ENCODE measurements at regions not wholly inside any gene's neighbourhood (a gene's known extent, or its start where the extent isn't known, plus 50 kb on each side); places are given as distances from the start of the nearest gene placed in this dataset.

GRCh38 chr12:89936631-89937030 lies 228.0 kb upstream of the ATP2B1 start:
- H3K27me3 Mint-ChIP-seq, result no peaks in the 10 kb centered on the region
- H3K36me3 Mint-ChIP-seq, result peaks cover 3% of the 10 kb centered on the region
- H3K27ac Mint-ChIP-seq, result no peak overlapping the region
- POLR2A ChIA-PET, result interaction anchor here (0.6 kb wide), 1 partner anchor 275 kb away, joined by 3 read pairs; no protein-coding TSS in a partner anchor
- H3K4me1 Mint-ChIP-seq, result peaks cover 8% of the 10 kb centered on the region
- H3K9me3 Mint-ChIP-seq, result peaks cover 3% of the 10 kb centered on the region
- H3K4me3 Mint-ChIP-seq, result no peak overlapping the region
- ATAC-seq (ENCODE audit: low read depth), result no peak
- no peak for DNase-seq

GRCh38 chr12:89935850-89936249 lies 227.2 kb upstream of the ATP2B1 start:
- Mint-ChIP-seq H3K4me3 (no peak overlapping the region), H3K9me3 (peaks cover 2% of the 10 kb centered on the region), H3K27me3 (no peaks in the 10 kb centered on the region), H3K36me3 (peaks cover 3% of the 10 kb centered on the region), H3K27ac (no peak overlapping the region), H3K4me1 (peaks cover 8% of the 10 kb centered on the region)
- POLR2A ChIA-PET, result no interaction called here
- ATAC-seq (ENCODE audit: low read depth), result no peak
- no peak for DNase-seq

- no peaks in the 10 kb centered on the region for H3K27me3 Mint-ChIP-seq
- H3K27ac Mint-ChIP-seq, result no peak overlapping the region
- H3K9me3 Mint-ChIP-seq, result no peaks in the 10 kb centered on the region
- H3K36me3 Mint-ChIP-seq, result peaks cover 4% of the 10 kb centered on the region
- DNase-seq (no peak), ATAC-seq (ENCODE audit: low read depth) (no peak)
- H3K4me3 Mint-ChIP-seq, result no peak overlapping the region
- peaks cover 8% of the 10 kb centered on the region for H3K4me1 Mint-ChIP-seq
- POLR2A ChIA-PET, result no interaction called here
These were observed 225.3 kb upstream of the ATP2B1 start for GRCh38 chr12:89933911-89934310.

GRCh38 chr12:89932954-89933353 lies 224.3 kb upstream of the ATP2B1 start:
- Mint-ChIP-seq H3K4me1 (peaks cover 8% of the 10 kb centered on the region), H3K9me3 (no peaks in the 10 kb centered on the region), H3K36me3 (peaks cover 4% of the 10 kb centered on the region), H3K4me3 (no peak overlapping the region), H3K27ac (no peak overlapping the region), H3K27me3 (no peaks in the 10 kb centered on the region)
- POLR2A ChIA-PET, result no interaction called here
- ATAC-seq (ENCODE audit: low read depth) (peak; percentile 82), DNase-seq (no peak)

- Mint-ChIP-seq H3K4me1 (peaks cover 12% of the 10 kb centered on the region), H3K4me3 (no peak overlapping the region)
- no peak for DNase-seq
These were observed 219.8 kb upstream of the ATP2B1 start for GRCh38 chr12:89928467-89928866.

GRCh38 chr12:89927226-89927698 lies 218.6 kb upstream of the ATP2B1 start:
- Mint-ChIP-seq H3K36me3 (peaks cover 3% of the 10 kb centered on the region), H3K27me3 (no peaks in the 10 kb centered on the region), H3K9me3 (peaks cover 2% of the 10 kb centered on the region), H3K4me1 (peaks cover 8% of the 10 kb centered on the region), H3K4me3 (peak overlapping the region; percentile 11), H3K27ac (peak overlapping the region; percentile 25)
- ATAC-seq (ENCODE audit: low read depth) (no peak), DNase-seq (no peak)
- POLR2A ChIA-PET, result no interaction called here

More at GRCh38 chr12:89928467-89928866, 219.8 kb upstream of the ATP2B1 start:
- Mint-ChIP-seq H3K27me3 (no peaks in the 10 kb centered on the region), H3K9me3 (peaks cover 2% of the 10 kb centered on the region), H3K36me3 (peaks cover 3% of the 10 kb centered on the region), H3K27ac (no peak overlapping the region)
- POLR2A ChIA-PET, result no interaction called here
- no peak for ATAC-seq (ENCODE audit: low read depth)

- Mint-ChIP-seq H3K9me3 (peaks cover 3% of the 10 kb centered on the region), H3K36me3 (peaks cover 1% of the 10 kb centered on the region), H3K4me3 (no peak overlapping the region), H3K27ac (no peak overlapping the region), H3K4me1 (peaks cover 6% of the 10 kb centered on the region), H3K27me3 (no peaks in the 10 kb centered on the region)
- DNase-seq (no peak), ATAC-seq (ENCODE audit: low read depth) (no peak)
- POLR2A ChIA-PET, result no interaction called here
These were observed 215.6 kb upstream of the ATP2B1 start for GRCh38 chr12:89924191-89924590.

- H3K4me3 Mint-ChIP-seq, result no peak overlapping the region
- ATAC-seq (ENCODE audit: low read depth) (no peak), DNase-seq (no peak)
- H3K36me3 Mint-ChIP-seq, result peaks cover 1% of the 10 kb centered on the region
- peaks cover 6% of the 10 kb centered on the region for H3K4me1 Mint-ChIP-seq
- POLR2A ChIA-PET, result no interaction called here
- no peak overlapping the region for H3K27ac Mint-ChIP-seq
- H3K9me3 Mint-ChIP-seq, result peaks cover 3% of the 10 kb centered on the region
- no peaks in the 10 kb centered on the region for H3K27me3 Mint-ChIP-seq
These were observed 214.5 kb upstream of the ATP2B1 start for GRCh38 chr12:89923091-89923490.

- peaks cover 1% of the 10 kb centered on the region for H3K9me3 Mint-ChIP-seq
- no peak overlapping the region for H3K4me3 Mint-ChIP-seq
- ATAC-seq (ENCODE audit: low read depth), result no peak
- H3K27ac Mint-ChIP-seq, result no peak overlapping the region
- POLR2A ChIA-PET, result no interaction called here
- peaks cover 1% of the 10 kb centered on the region for H3K36me3 Mint-ChIP-seq
- no peaks in the 10 kb centered on the region for H3K4me1 Mint-ChIP-seq
- DNase-seq, result no peak
- H3K27me3 Mint-ChIP-seq, result no peaks in the 10 kb centered on the region
These were observed 212.2 kb upstream of the ATP2B1 start for GRCh38 chr12:89920866-89921265.

GRCh38 chr12:89919241-89919906 lies 210.7 kb upstream of the ATP2B1 start:
- Mint-ChIP-seq H3K27me3 (no peaks in the 10 kb centered on the region), H3K27ac (no peak overlapping the region), H3K36me3 (peaks cover 1% of the 10 kb centered on the region), H3K9me3 (peaks cover 1% of the 10 kb centered on the region), H3K4me1 (no peaks in the 10 kb centered on the region), H3K4me3 (no peak overlapping the region)
- DNase-seq, result no peak
- POLR2A ChIA-PET, result no interaction called here
- ATAC-seq (ENCODE audit: low read depth), result no peak

- POLR2A ChIA-PET, result interaction anchor here (0.5 kb wide), 1 partner anchor 47 kb away, joined by 5 read pairs; no protein-coding TSS in a partner anchor
- H3K36me3 Mint-ChIP-seq, result no peaks in the 10 kb centered on the region
- no peaks in the 10 kb centered on the region for H3K27me3 Mint-ChIP-seq
- no peaks in the 10 kb centered on the region for H3K4me1 Mint-ChIP-seq
- DNase-seq (no peak), ATAC-seq (ENCODE audit: low read depth) (no peak)
- no peak overlapping the region for H3K27ac Mint-ChIP-seq
- no peak overlapping the region for H3K4me3 Mint-ChIP-seq
- peaks cover 1% of the 10 kb centered on the region for H3K9me3 Mint-ChIP-seq
These were observed 209.7 kb upstream of the ATP2B1 start for GRCh38 chr12:89918172-89918846.

- POLR2A ChIA-PET, result no interaction called here
- H3K9me3 Mint-ChIP-seq, result peaks cover 6% of the 10 kb centered on the region
These were observed 201.1 kb upstream of the ATP2B1 start for GRCh38 chr12:89909753-89910152.

GRCh38 chr12:89907659-89908058 lies 199.0 kb upstream of the ATP2B1 start:
- DNase-seq, result no peak
- H3K4me3 Mint-ChIP-seq, result no peak overlapping the region
- H3K36me3 Mint-ChIP-seq, result peaks cover 2% of the 10 kb centered on the region
- no peaks in the 10 kb centered on the region for H3K27me3 Mint-ChIP-seq
- H3K4me1 Mint-ChIP-seq, result no peaks in the 10 kb centered on the region
- ATAC-seq (ENCODE audit: low read depth), result no peak
- peaks cover 4% of the 10 kb centered on the region for H3K9me3 Mint-ChIP-seq
- H3K27ac Mint-ChIP-seq, result no peak overlapping the region
- POLR2A ChIA-PET, result no interaction called here

More at GRCh38 chr12:89909753-89910152, 201.1 kb upstream of the ATP2B1 start:
- ATAC-seq (ENCODE audit: low read depth) (no peak), DNase-seq (no peak)
- Mint-ChIP-seq H3K27ac (no peak overlapping the region), H3K36me3 (peaks cover 2% of the 10 kb centered on the region), H3K4me3 (no peak overlapping the region), H3K27me3 (no peaks in the 10 kb centered on the region), H3K4me1 (no peaks in the 10 kb centered on the region)

- H3K27me3 Mint-ChIP-seq, result no peaks in the 10 kb centered on the region
These were observed 198.2 kb upstream of the ATP2B1 start for GRCh38 chr12:89906824-89907223.

More at GRCh38 chr12:89906824-89907223, 198.2 kb upstream of the ATP2B1 start:
- DNase-seq (no peak), ATAC-seq (ENCODE audit: low read depth) (no peak)
- Mint-ChIP-seq H3K4me1 (no peaks in the 10 kb centered on the region), H3K4me3 (no peak overlapping the region), H3K9me3 (peaks cover 4% of the 10 kb centered on the region), H3K27ac (no peak overlapping the region), H3K36me3 (peaks cover 2% of the 10 kb centered on the region)
- POLR2A ChIA-PET, result no interaction called here
